ENCODE measurements at regions not wholly inside any gene's neighbourhood (a gene's known extent, or its start where the extent isn't known, plus 50 kb on each side); places are given as distances from the start of the nearest gene placed in this dataset.

DNA sequence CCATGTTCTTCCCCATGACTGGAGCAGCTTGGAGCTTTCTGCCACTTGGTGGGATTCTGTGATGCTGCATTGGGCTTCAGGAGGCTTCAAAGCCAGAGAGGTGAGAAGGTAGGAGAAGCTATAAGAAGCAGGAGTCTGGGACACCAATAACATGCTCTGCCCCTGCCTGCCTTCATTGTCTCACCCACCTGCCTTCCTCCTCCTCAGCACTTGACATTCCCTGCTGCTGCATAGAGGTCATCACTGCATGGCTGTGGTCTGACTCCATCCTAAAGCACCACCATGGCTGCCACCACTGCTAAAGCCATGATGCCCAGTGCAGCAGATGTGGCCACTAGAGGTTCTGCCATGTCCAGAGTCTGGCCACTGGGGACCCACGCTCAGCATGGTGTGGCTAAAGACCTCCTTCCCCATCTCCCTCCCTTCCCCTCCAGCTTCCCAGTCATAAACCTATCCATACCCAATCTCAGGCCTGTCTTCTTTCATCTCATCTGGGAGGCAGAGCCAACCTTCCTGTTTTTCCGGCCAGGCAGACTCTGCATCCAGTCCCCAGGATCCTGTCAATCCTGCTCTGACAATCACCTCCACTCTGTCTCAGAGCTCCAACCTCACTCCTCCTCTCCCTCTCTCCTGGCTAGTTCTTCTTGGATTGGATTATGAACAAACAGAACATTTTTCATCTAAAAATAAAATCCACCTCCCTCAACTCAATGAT is 285.1 kb upstream of the POU3F1 start:
- Histone ChIP-seq H3K4me3 (no peak overlapping the region), H3K9me3 (no peaks in the 10 kb centered on the region), H3K36me3 (no peaks in the 10 kb centered on the region), H3K4me1 (peaks cover 0 to 14% (median 4%) of the 10 kb centered on the region in 6 donors), H3K27me3 (replicated peaks in 1 of 7) (peaks cover 0 to 39% (median 0%) of the 10 kb centered on the region in 7 donors), H3K27ac (no peak overlapping the region)
- TF ChIP-seq POLR2A (IDR thresholded peaks at IDR 0.05) (no peak), POLR2AphosphoS5 (IDR thresholded peaks at IDR 0.05) (no peak)
- DNase-seq = no peak
- intact Hi-C loops (cut with DNase I; ENCODE audit: low total_unique reads) = no loop called here
- 53 to 79% (median 68%) methylated on average over 2 of the region's 2 CpGs for WGBS, 5 donors

DNA sequence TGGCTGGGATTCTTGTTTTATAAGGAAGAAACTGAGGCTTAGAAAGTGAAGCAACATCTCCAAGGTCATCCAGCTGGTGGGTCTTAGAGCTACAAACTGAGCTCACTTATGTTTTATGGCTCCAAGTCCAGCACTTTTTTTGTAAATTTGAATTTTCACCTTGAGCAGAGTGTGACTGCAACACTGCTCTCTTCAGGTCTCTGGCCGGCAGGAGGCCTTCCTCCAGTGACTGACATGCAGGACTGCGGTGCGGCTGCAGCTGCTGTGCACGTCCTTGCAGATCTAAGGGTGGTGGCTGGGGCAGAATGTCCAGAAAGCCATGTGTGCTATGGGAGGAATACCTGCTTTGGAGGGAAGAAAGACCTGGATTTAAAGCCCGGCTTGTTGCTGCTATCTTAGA is 284.2 kb upstream of the POU3F1 start:
- TF ChIP-seq, protein P1, sequence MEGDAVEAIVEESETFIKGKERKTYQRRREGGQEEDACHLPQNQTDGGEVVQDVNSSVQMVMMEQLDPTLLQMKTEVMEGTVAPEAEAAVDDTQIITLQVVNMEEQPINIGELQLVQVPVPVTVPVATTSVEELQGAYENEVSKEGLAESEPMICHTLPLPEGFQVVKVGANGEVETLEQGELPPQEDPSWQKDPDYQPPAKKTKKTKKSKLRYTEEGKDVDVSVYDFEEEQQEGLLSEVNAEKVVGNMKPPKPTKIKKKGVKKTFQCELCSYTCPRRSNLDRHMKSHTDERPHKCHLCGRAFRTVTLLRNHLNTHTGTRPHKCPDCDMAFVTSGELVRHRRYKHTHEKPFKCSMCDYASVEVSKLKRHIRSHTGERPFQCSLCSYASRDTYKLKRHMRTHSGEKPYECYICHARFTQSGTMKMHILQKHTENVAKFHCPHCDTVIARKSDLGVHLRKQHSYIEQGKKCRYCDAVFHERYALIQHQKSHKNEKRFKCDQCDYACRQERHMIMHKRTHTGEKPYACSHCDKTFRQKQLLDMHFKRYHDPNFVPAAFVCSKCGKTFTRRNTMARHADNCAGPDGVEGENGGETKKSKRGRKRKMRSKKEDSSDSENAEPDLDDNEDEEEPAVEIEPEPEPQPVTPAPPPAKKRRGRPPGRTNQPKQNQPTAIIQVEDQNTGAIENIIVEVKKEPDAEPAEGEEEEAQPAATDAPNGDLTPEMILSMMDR (IDR thresholded peaks at IDR 0.05 in 8 of 11, conservative IDR thresholded peaks at IDR 0.05 in 3 of 11) = no peak
- TF ChIP-seq POLR2AphosphoS5 (IDR thresholded peaks at IDR 0.05) = no peak
- no peak for TF ChIP-seq POLR2A (IDR thresholded peaks at IDR 0.05)
- Histone ChIP-seq H3K9me3 (no peaks in the 10 kb centered on the region), H3K36me3 (no peaks in the 10 kb centered on the region), H3K27me3 (replicated peaks in 1 of 7) (peaks cover 0 to 39% (median 0%) of the 10 kb centered on the region in 7 donors), H3K27ac (no peak overlapping the region), H3K4me1 (peaks cover 0 to 8% (median 0%) of the 10 kb centered on the region in 6 donors), H3K4me3 (no peak overlapping the region)
- no peak for DNase-seq
- 75 to 96% (median 86%) methylated on average over 5 of the region's 5 CpGs for WGBS, 5 donors
- intact Hi-C loops (cut with DNase I; ENCODE audit: low total_unique reads) = no loop called here

DNA sequence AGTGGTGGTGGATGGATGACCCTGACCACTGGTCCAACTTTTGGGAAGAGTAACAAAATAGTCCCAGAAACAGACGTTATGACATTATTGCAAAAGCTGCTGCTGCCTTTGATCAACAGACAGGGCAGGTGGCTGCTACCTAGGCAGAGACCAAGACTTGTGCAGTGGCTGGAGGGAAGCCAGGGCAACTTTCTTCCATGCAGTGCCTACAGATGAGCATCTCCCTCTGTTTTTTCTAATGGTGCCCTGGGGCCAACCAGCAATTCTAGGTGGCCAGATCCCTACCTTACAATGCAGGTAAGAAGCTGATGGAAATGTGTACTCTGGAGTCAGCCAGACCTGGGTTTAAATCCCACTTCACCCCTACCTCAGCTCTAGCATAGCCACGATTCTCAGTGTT is 283.1 kb upstream of the POU3F1 start:
- H3K27ac ChIP-seq = no peak overlapping the region
- peaks cover 0 to 7% (median 0%) of the 10 kb centered on the region in 8 donors for H3K9me3 ChIP-seq
- no peak overlapping the region for H3K4me3 ChIP-seq
- TF ChIP-seq POLR2AphosphoS5 (IDR thresholded peaks at IDR 0.05) (no peak), POLR2A (IDR thresholded peaks at IDR 0.05) (no peak)
- TF ChIP-seq, protein P1 (IDR thresholded peaks at IDR 0.05 in 8 of 11, conservative IDR thresholded peaks at IDR 0.05 in 3 of 11) = no peak
- DNase-seq = no peak
- peaks cover 0 to 46% (median 0%) of the 10 kb centered on the region in 7 donors for H3K27me3 ChIP-seq (replicated peaks in 1 of 7)
- 54 to 78% (median 63%) methylated on average over 2 of the region's 2 CpGs for WGBS, 5 donors
- H3K4me1 ChIP-seq = peaks cover 0 to 2% (median 0%) of the 10 kb centered on the region in 6 donors
- H3K36me3 ChIP-seq = no peaks in the 10 kb centered on the region
- intact Hi-C loops (cut with DNase I; ENCODE audit: low total_unique reads) = no loop called here

DNA sequence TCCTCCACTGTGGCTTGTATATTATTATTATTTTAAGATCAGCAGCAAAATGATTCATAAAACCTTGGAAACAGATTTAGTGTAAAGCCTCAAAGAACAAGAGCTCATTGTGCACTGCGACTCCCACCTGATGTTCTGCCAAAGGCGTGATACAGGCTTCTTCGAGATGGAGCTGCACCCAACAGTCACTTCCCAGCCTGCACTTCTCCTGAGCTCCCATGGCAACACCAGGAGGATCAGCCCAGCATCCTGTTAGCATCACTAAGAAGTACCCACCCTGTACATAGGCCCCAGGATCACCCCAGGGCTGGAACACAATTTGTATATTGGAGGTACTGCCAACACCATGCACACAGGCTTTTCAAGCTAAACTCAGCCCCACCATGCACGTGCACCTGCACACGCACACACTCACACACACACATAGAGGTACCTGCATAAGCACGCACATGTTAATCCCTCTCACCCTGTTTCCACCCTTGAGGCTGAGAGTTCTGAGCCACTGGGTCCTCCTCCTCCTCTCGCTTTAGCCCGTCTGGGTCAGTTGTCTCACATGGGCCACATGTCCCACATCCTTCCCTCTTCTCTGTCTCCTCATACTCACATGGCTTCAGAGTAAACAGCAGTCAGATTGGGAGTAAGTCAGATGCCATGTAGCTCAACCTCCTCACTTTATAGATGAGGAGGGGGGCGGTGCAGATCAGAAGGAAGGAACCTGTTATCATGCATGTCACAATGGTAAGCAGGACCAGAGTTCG is 281.9 kb upstream of the POU3F1 start:
- Histone ChIP-seq H3K4me3 (no peak overlapping the region), H3K9me3 (peaks cover 0 to 8% (median 0%) of the 10 kb centered on the region in 8 donors), H3K27me3 (replicated peaks in 1 of 7) (peaks cover 0 to 53% (median 0%) of the 10 kb centered on the region in 7 donors), H3K27ac (no peak overlapping the region), H3K36me3 (no peaks in the 10 kb centered on the region), H3K4me1 (no peaks in the 10 kb centered on the region)
- no peak for DNase-seq
- no peak for TF ChIP-seq POLR2AphosphoS5 (IDR thresholded peaks at IDR 0.05)
- TF ChIP-seq POLR2A (IDR thresholded peaks at IDR 0.05) = no peak
- TF ChIP-seq, protein P1 (IDR thresholded peaks at IDR 0.05 in 8 of 11, conservative IDR thresholded peaks at IDR 0.05 in 3 of 11) = no peak
- intact Hi-C loops (cut with DNase I; ENCODE audit: low total_unique reads) = no loop called here
- WGBS, 5 donors = 68 to 87% (median 74%) methylated on average over 10 of the region's 10 CpGs

All from spleen (tissue), 11 donors.